K562 (cell line): ENCODE measurements at regions not wholly inside any gene's neighbourhood (a gene's known extent, or its start where the extent isn't known, plus 50 kb on each side); places are given as distances from the start of the nearest gene placed in this dataset.

Experiments
- ATAC-seq: fragments of 200-7000 bp; cut with Tn5 transposase; 3 replicates; pipeline ENCODE4 v1.9.1; 2020; ENCODE audit warnings: moderate library complexity
- BruUV-seq: library from RNA; stranded (reverse); fragments of 400-500 nt; replicated peaks from 2 replicates; lab custom pipeline; 2021; lab: Mats Ljungman, UMichigan
- CTCF ChIA-PET: fragments of 300-600 bp; formaldehyde crosslinking; extraction: SDS; loops from one replicate; lab custom pipeline; 2021; ENCODE audit warnings: low intra/inter-chr PET ratio; lab: Yijun Ruan, JAX
- POLR2A ChIA-PET: fragments of 300-600, 350-650 bp; sonication (Branson Sonifier 250); formaldehyde crosslinking; extraction: SDS; loops from one replicate; lab custom pipeline; 2021; ENCODE audit warnings: antibody characterized with exemption, inconsistent platforms; lab: Yijun Ruan, JAX
- DNase-seq, 4 experiments: peaks; one replicate each; pipeline versions ENCODE4 v3.0.0 to v3.0.0-alpha.2; 2011 to 2018; ENCODE audit warnings: low spot score in 3 of 4, mixed read lengths in 3 of 4; ENCODE audit errors: extremely low read depth in 1 of 4
- FAIRE-seq: peaks from 2 replicates; lab custom pipeline; 2011; peaks lifted over from hg19 to GRCh38; lab: Jason Lieb, UNC
- H2AFZ ChIP-seq: 2 replicates; pipeline ENCODE4 v1.6.0; 2011; ENCODE audit warnings: low read depth, low read length, control low read depth, inconsistent platforms
- H3K27ac ChIP-seq: fragments of 200-600 bp; 3 replicates; pipeline ENCODE4 v1.8.0; 2011; ENCODE audit warnings: low read depth, mild to moderate bottlenecking, control low read depth, inconsistent platforms, low read length, moderate library complexity, mixed read lengths; ENCODE audit errors: extremely low read depth
- H3K27me3 ChIP-seq, 2 experiments: fragments of 300-600 bp in 1 of 2; 2 replicates in 1 of 2; 3 replicates in 1 of 2; pipeline versions ENCODE4 v1.6.0 to v1.8.0; 2011; ENCODE audit warnings: inconsistent platforms in 2 of 2, low read length in 2 of 2, mild to moderate bottlenecking in 1 of 2, mixed read lengths in 1 of 2, moderate library complexity in 1 of 2; ENCODE audit not compliant: control insufficient read depth in 2 of 2, insufficient read depth in 2 of 2
- H3K36me3 ChIP-seq: fragments of 300-600 bp; 3 replicates; pipeline ENCODE4 v1.8.0; 2011; ENCODE audit warnings: mild to moderate bottlenecking, low read length, inconsistent platforms; ENCODE audit not compliant: control insufficient read depth, insufficient read depth
- H3K4me1 ChIP-seq, 2 experiments: fragments of 200-600 bp in 1 of 2; replicated peaks in 1 of 2; 2 replicates in 1 of 2; 3 replicates in 1 of 2; pipeline versions ENCODE4 v1.5.1 to v1.8.0; 2011; ENCODE audit warnings: inconsistent platforms in 2 of 2, low read length in 2 of 2, mild to moderate bottlenecking in 1 of 2, mixed read lengths in 1 of 2, moderate library complexity in 1 of 2; ENCODE audit not compliant: control insufficient read depth in 2 of 2, insufficient read depth in 2 of 2
- H3K4me2 ChIP-seq: 2 replicates; pipeline ENCODE4 v1.6.1; 2011; ENCODE audit warnings: low read length, control low read depth, inconsistent platforms, mixed read lengths; ENCODE audit not compliant: insufficient read depth
- H3K4me3 ChIP-seq: fragments of 200-600 bp; sonication (generic), shearing (Covaris generic); 2 replicates; pipeline ENCODE4 v1.5.1; 2016; ENCODE audit warnings: control low read depth, inconsistent platforms
- H3K79me2 ChIP-seq: fragments of 200-600 bp; 3 replicates; pipeline ENCODE4 v1.8.0; 2011; ENCODE audit warnings: low read length, inconsistent platforms; ENCODE audit not compliant: control insufficient read depth, insufficient read depth
- H3K9ac ChIP-seq, 2 experiments: 2 replicates each; pipeline versions ENCODE4 v1.6.0 to v1.6.1; 2011; ENCODE audit warnings: low read depth in 2 of 2, low read length in 2 of 2, control low read depth in 1 of 2, inconsistent platforms in 1 of 2, mild to moderate bottlenecking in 1 of 2, mixed read lengths in 1 of 2; ENCODE audit not compliant: insufficient read depth in 1 of 2
- H3K9me1 ChIP-seq: one replicate; pipeline ENCODE4 v1.6.0; 2011; ENCODE audit warnings: inconsistent platforms, mild to moderate bottlenecking, low read length, moderate library complexity; ENCODE audit not compliant: control insufficient read depth, insufficient read depth
- H3K9me3 ChIP-seq: replicated peaks from 2 replicates; pipeline ENCODE4 v1.5.1; 2011; ENCODE audit warnings: low read depth, low read length, inconsistent platforms; ENCODE audit not compliant: control insufficient read depth, insufficient read depth
- H4K20me1 ChIP-seq: replicated peaks from 2 replicates; pipeline ENCODE4 v1.6.1; 2011; ENCODE audit warnings: low read length, inconsistent platforms, mixed read lengths; ENCODE audit not compliant: control insufficient read depth, insufficient read depth
- BACH1 ChIP-seq: fragments of 200-800 bp; sonication (Bioruptor generic); IDR thresholded peaks from 2 replicates; pipeline ENCODE4 v1.6.1; 2016; ENCODE audit warnings: missing genetic modification characterization, missing compliant biosample characterization
- CBX2 ChIP-seq: fragments of 200-600 bp; sonication (generic); IDR thresholded peaks from one replicate; pipeline ENCODE4 v1.6.1; 2012; ENCODE audit warnings: mild to moderate bottlenecking, low read length, inconsistent platforms; ENCODE audit not compliant: insufficient read depth, poor library complexity, severe bottlenecking
- ESRRB ChIP-seq: fragments of 250-450 bp; sonication (Bioruptor Pico); IDR thresholded peaks from 2 replicates; pipeline ENCODE4 v1.5.0; 2020; ENCODE audit warnings: mild to moderate bottlenecking, moderate library complexity, borderline replicate concordance
- ETV5 ChIP-seq: sonication (generic); formaldehyde crosslinking; IDR thresholded peaks from 2 replicates; pipeline ENCODE4 v1.4.0; 2020; ENCODE audit warnings: low read depth, mild to moderate bottlenecking, missing genetic modification reagents
- FOXP1 ChIP-seq: sonication (generic); formaldehyde crosslinking; IDR thresholded peaks from 2 replicates; pipeline ENCODE4 v1.8.0; 2022; ENCODE audit warnings: mild to moderate bottlenecking, missing genetic modification reagents
- KLF6 ChIP-seq: fragments of 250-450 bp; sonication (Bioruptor Pico); IDR thresholded peaks from 2 replicates; pipeline ENCODE4 v1.4.0; 2020; ENCODE audit warnings: mild to moderate bottlenecking, moderate library complexity, borderline replicate concordance
- NR2F6 ChIP-seq: fragments of 450-650 bp; formaldehyde crosslinking; IDR thresholded peaks from 2 replicates; pipeline ENCODE4 v1.4.0; 2020; ENCODE audit warnings: mild to moderate bottlenecking
- PHB2 ChIP-seq: fragments of 450-650 bp; IDR thresholded peaks from 2 replicates; pipeline ENCODE4 v1.6.1; 2017; ENCODE audit warnings: low read depth
- RCOR1 ChIP-seq, 2 experiments: IDR thresholded peaks; 2 replicates each; pipeline ENCODE4 v1.6.1; 2012; ENCODE audit warnings: low read depth in 2 of 2, low read length in 2 of 2, borderline replicate concordance in 1 of 2, improper control_type of control experiment in 1 of 2
- SAP30 ChIP-seq: fragments of 200-600 bp; sonication (generic); IDR thresholded peaks from 2 replicates; pipeline ENCODE4 v1.6.1; 2012; ENCODE audit warnings: borderline replicate concordance, low read depth, mild to moderate bottlenecking, moderate library complexity, low read length, control low read depth, inconsistent platforms; ENCODE audit not compliant: insufficient read depth, poor library complexity, severe bottlenecking
- ZFPM2 ChIP-seq: fragments of 250-450 bp; sonication (Bioruptor Pico); IDR thresholded peaks from 2 replicates; pipeline ENCODE4 v1.5.1; 2022; ENCODE audit warnings: mild to moderate bottlenecking
- ZNF311 ChIP-seq: fragments of 250-450 bp; sonication (Bioruptor Pico); IDR thresholded peaks from 2 replicates; pipeline ENCODE4 v1.4.0; 2020; ENCODE audit warnings: mild to moderate bottlenecking, moderate library complexity
- ZNF41 ChIP-seq: fragments of 250-450 bp; sonication (Bioruptor Pico); conservative IDR thresholded peaks from 2 replicates; pipeline ENCODE4 v1.4.0; 2020; ENCODE audit warnings: mild to moderate bottlenecking
- WGBS: fragments of 100-300 bp; shearing (Covaris generic); methylation state at CpG from one replicate; pipeline ENCODE4 v1.1.6; 2016; ENCODE audit warnings: low coverage, mixed read lengths; ENCODE audit not compliant: insufficient coverage; ENCODE audit errors: missing lambda C conversion rate; 5-methylcytosine and 5-hydroxymethylcytosine counted together
- in situ Hi-C: fragments of 300-500 bp; cut with MboI; formaldehyde crosslinking; loops from 4 replicates; pipeline ENCODE4 v1.15.0; 2018; ENCODE audit warnings: inconsistent platforms, mixed read lengths
- intact Hi-C: fragments of 100-400 bp; cut with micrococcal nuclease; formaldehyde crosslinking; loops from 2 replicates; pipeline ENCODE4 v1.14.2; 2022
- TF ChIP-seq, protein P1 (sequence below): fragments of 250-450 bp; sonication (Bioruptor Pico); IDR thresholded peaks from 2 replicates; pipeline ENCODE4 v1.8.0; 2022; ENCODE audit warnings: moderate library complexity, mild to moderate bottlenecking, inconsistent platforms
- TF ChIP-seq, protein P2 (sequence below): fragments of 150-350 bp; IDR thresholded peaks from 2 replicates; pipeline ENCODE4 v1.6.1; 2014; ENCODE audit warnings: low read depth, mild to moderate bottlenecking, low read length, borderline replicate concordance

DNA sequence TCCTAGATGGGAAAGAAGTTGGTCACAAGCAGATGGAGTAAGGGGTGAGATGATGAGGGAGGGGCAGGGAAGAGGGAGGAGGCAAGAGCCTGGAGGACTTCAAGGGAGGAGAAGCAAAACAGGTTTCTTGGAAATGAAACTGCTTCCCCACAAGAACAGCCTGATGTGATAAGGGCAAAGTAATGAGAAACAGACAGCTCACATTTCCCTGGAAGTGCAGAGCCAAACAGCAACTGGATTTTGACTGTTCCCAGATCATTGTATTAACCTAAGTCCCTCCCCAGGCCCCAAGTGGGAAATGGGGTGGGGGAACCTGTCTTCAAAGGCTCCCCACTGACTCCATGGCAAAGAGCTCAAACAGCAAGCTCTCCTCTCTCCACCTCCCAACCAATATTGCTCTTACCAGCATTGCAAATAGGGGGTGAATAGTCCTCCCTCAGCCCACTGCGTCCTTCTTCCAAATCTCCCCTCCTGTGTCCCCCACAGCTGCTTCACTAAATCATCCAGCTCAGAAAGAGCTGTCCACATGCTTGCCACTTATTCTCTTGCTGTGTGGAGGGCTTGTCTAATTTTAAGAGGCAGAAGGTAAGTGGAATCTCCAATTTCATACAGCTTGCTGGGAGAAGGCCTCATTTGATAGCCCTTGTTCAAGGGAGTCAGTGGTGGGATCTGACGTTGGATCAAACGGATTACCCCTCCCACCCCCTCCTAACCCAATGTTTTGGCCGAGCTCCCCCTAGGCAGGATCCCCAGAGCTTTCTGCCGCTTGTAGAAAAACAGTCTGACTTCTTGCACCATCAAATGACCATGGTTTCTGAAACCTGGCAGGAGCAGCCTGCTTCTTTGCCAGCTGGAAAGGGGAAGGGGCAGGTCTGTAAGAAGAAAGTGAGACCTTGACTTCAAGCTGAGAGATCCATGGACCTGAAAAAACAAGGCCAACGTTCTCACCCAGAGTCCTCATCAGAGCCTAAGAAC, 56.3 kb upstream of the SMIM36 start:
- no peaks in the 10 kb centered on the region for H4K20me1 ChIP-seq
- no peaks in the 10 kb centered on the region for H3K27me3 ChIP-seq
- H2AFZ ChIP-seq = peak overlapping the region; percentile 89
- FAIRE-seq (peak; percentile 85), DNase-seq (peak; percentile 29 to 75 (median 53)), ATAC-seq (peak; percentile 81)
- H3K4me2 ChIP-seq = peak overlapping the region; percentile 70
- BruUV-seq = no TSS peak
- POLR2A ChIA-PET = interaction anchor here (0.6 to 1.2 kb wide), 2 partner anchors 41 to 172 kb away, joined by 3 to 4 read pairs; no protein-coding TSS in a partner anchor
- H3K9me1 ChIP-seq = no peaks in the 10 kb centered on the region
- H3K36me3 ChIP-seq = no peaks in the 10 kb centered on the region
- peak overlapping the region; percentile 31 to 55; a peak in 3 of 4 replicates for H3K9ac ChIP-seq
- intact Hi-C loops = no loop called here
- 11% methylated on average over 6 of the region's 6 CpGs for WGBS
- H3K79me2 ChIP-seq = no peaks in the 10 kb centered on the region
- H3K4me3 ChIP-seq = no peak overlapping the region
- peak overlapping the region; percentile 75 for H3K27ac ChIP-seq
- no peaks in the 10 kb centered on the region; the same call in 1 of the 2 replicates for H3K9me3 ChIP-seq
- peaks cover 15 to 19% of the 10 kb centered on the region in 2 experiments for H3K4me1 ChIP-seq
- in situ Hi-C loops = no loop called here
- CTCF ChIA-PET = interaction anchor here (0.7 kb wide), 1 partner anchor 257 kb away, joined by 6 read pairs; no protein-coding TSS in a partner anchor
- no peak for TF ChIP-seq NR2F6
- TF ChIP-seq ETV5 (CRISPR knock-in tag) = no peak
- 0 out of 4 replicates have a peak, but pooled peaks of 1 of the 2 experiments have one; percentile 44 for TF ChIP-seq RCOR1 (IDR thresholded peaks at IDR 0.05; ENCODE audit: borderline replicate concordance in 1 of 2, low read depth in 2 of 2, low read length in 2 of 2)
- TF ChIP-seq ZNF41 = no peak
- TF ChIP-seq BACH1 (tag) = no peak
- no peak for TF ChIP-seq KLF6
- TF ChIP-seq SAP30 = no peak
- TF ChIP-seq, protein P1, sequence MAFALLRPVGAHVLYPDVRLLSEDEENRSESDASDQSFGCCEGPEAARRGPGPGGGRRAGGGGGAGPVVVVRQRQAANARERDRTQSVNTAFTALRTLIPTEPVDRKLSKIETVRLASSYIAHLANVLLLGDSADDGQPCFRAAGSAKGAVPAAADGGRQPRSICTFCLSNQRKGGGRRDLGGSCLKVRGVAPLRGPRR (CRISPR knock-in tag) = no peak
- TF ChIP-seq ZFPM2 (CRISPR knock-in tag) = no peak
- 0 out of 2 replicates have a peak, but pooled peaks have one; percentile 58 for TF ChIP-seq ZNF311 (CRISPR knock-in tag)
- TF ChIP-seq, protein P2, sequence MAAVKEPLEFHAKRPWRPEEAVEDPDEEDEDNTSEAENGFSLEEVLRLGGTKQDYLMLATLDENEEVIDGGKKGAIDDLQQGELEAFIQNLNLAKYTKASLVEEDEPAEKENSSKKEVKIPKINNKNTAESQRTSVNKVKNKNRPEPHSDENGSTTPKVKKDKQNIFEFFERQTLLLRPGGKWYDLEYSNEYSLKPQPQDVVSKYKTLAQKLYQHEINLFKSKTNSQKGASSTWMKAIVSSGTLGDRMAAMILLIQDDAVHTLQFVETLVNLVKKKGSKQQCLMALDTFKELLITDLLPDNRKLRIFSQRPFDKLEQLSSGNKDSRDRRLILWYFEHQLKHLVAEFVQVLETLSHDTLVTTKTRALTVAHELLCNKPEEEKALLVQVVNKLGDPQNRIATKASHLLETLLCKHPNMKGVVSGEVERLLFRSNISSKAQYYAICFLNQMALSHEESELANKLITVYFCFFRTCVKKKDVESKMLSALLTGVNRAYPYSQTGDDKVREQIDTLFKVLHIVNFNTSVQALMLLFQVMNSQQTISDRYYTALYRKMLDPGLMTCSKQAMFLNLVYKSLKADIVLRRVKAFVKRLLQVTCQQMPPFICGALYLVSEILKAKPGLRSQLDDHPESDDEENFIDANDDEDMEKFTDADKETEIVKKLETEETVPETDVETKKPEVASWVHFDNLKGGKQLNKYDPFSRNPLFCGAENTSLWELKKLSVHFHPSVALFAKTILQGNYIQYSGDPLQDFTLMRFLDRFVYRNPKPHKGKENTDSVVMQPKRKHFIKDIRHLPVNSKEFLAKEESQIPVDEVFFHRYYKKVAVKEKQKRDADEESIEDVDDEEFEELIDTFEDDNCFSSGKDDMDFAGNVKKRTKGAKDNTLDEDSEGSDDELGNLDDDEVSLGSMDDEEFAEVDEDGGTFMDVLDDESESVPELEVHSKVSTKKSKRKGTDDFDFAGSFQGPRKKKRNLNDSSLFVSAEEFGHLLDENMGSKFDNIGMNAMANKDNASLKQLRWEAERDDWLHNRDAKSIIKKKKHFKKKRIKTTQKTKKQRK = no peak
- TF ChIP-seq CBX2 = no peak
- no peak for TF ChIP-seq FOXP1 (CRISPR knock-in tag)
- TF ChIP-seq ESRRB = no peak
- TF ChIP-seq PHB2 = no peak
